ENCODE measurements at regions not wholly inside any gene's neighbourhood (a gene's known extent, or its start where the extent isn't known, plus 50 kb on each side); places are given as distances from the start of the nearest gene placed in this dataset.

- TF ChIP-seq, protein P1, sequence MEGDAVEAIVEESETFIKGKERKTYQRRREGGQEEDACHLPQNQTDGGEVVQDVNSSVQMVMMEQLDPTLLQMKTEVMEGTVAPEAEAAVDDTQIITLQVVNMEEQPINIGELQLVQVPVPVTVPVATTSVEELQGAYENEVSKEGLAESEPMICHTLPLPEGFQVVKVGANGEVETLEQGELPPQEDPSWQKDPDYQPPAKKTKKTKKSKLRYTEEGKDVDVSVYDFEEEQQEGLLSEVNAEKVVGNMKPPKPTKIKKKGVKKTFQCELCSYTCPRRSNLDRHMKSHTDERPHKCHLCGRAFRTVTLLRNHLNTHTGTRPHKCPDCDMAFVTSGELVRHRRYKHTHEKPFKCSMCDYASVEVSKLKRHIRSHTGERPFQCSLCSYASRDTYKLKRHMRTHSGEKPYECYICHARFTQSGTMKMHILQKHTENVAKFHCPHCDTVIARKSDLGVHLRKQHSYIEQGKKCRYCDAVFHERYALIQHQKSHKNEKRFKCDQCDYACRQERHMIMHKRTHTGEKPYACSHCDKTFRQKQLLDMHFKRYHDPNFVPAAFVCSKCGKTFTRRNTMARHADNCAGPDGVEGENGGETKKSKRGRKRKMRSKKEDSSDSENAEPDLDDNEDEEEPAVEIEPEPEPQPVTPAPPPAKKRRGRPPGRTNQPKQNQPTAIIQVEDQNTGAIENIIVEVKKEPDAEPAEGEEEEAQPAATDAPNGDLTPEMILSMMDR (conservative IDR thresholded peaks at IDR 0.05), result no peak
- no peak for TF ChIP-seq EZH2 (IDR thresholded peaks at IDR 0.05; ENCODE audit: low read depth)
Measured at GRCh38 chr11:107251298-107251697, 206.3 kb downstream of the CWF19L2 start.
